Lung (tissue), 11 donors: ENCODE measurements at regions not wholly inside any gene's neighbourhood (a gene's known extent, or its start where the extent isn't known, plus 50 kb on each side); places are given as distances from the start of the nearest gene placed in this dataset.

Source experiments
- ATAC-seq: fragments of 200-7000 bp; cut with Tn5 transposase; one replicate; pipeline ENCODE4 v1.9.1; 2020; ENCODE audit warnings: moderate number of reproducible peaks; ENCODE audit not compliant: insufficient read depth, low FRiP score
- DNase-seq, 3 donors: peaks; one replicate each; pipeline ENCODE4 v3.0.0-alpha.2; 2013 to 2017
- H3K27ac ChIP-seq, 2 donors: one replicate each; pipeline ENCODE4 v1.5.1; 2013; ENCODE audit warnings: mild to moderate bottlenecking in 2 of 2, moderate library complexity in 2 of 2, control low read depth in 1 of 2, inconsistent platforms in 1 of 2, low read depth in 1 of 2, low read length in 1 of 2
- H3K27me3 ChIP-seq, 3 donors: one replicate each; pipeline ENCODE4 v1.5.1; 2013; ENCODE audit warnings: low read length in 2 of 3; ENCODE audit not compliant: control insufficient read depth in 3 of 3, insufficient read depth in 3 of 3
- H3K36me3 ChIP-seq, 4 donors: one replicate each; pipeline ENCODE4 v1.5.1; 2013; ENCODE audit warnings: low read length in 4 of 4, mild to moderate bottlenecking in 1 of 4, moderate library complexity in 1 of 4; ENCODE audit not compliant: control insufficient read depth in 4 of 4, insufficient read depth in 4 of 4
- H3K4me1 ChIP-seq, 5 donors: one replicate each; pipeline ENCODE4 v1.5.1; 2013; ENCODE audit warnings: low read length in 5 of 5, mild to moderate bottlenecking in 2 of 5, moderate library complexity in 1 of 5; ENCODE audit not compliant: control insufficient read depth in 5 of 5, insufficient read depth in 5 of 5
- H3K4me3 ChIP-seq: one replicate; pipeline ENCODE4 v1.5.1; 2013; ENCODE audit warnings: mild to moderate bottlenecking, control low read depth, moderate library complexity
- H3K9ac ChIP-seq, 2 donors: one replicate each; pipeline ENCODE4 v1.5.1; 2013; ENCODE audit warnings: low read length in 2 of 2, control low read depth in 1 of 2; ENCODE audit not compliant: insufficient read depth in 1 of 2
- H3K9me3 ChIP-seq, 4 donors: one replicate each; pipeline ENCODE4 v1.5.1; 2013; ENCODE audit warnings: low read length in 3 of 4, mild to moderate bottlenecking in 1 of 4, moderate library complexity in 1 of 4; ENCODE audit not compliant: control insufficient read depth in 4 of 4, insufficient read depth in 3 of 4
- WGBS, 2 donors: extraction: QIAGEN DNeasy Blood & Tissue Kit; methylation state at CpG; one replicate each; pipeline ENCODE4 v1.1.7; 2013; 5-methylcytosine and 5-hydroxymethylcytosine counted together
- TF ChIP-seq, protein P1 (sequence below): IDR thresholded peaks from 2 replicates; pipeline ENCODE4 v1.5.1; 2012; ENCODE audit warnings: mild to moderate bottlenecking; ENCODE audit errors: control extremely low read depth, extremely low read depth
- donor health status: control.
- donor health status: control.
- donor health status: Bipolar disorder and iron deficiency.
- donor health status: healthy.
- donor health status: DM: yes; HTN: yes; CAD: no.

DNA sequence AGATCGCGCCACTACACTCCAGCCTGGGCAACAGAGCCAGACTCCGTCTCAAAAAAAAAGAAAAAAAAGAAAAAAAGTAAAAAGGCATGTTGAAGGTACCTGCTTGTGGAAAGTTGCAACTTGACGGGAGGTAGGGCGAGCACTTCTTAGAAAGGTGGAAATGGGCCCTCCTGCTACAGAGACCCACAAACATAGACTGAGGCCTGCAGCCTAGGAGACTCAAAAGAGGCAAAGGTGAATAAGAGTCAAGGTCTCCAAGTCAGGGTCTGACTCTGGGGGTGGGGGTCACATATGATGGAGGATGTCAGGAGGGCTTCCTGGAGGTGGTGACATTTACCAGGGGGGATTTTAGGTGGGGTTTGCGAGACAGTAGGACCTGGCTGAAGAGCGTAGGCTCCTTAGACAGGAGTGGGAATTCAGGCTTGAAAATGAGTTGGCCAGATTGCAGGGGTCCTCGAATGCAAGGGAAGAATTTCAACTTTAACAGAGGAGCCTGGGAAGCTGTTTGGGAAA, 303.0 kb downstream of the SEC14L1 start:
- H3K4me3 ChIP-seq = no peak overlapping the region
- no peak for DNase-seq
- H3K9me3 ChIP-seq = no peaks in the 10 kb centered on the region
- H3K27me3 ChIP-seq = no peaks in the 10 kb centered on the region
- TF ChIP-seq, protein P1, sequence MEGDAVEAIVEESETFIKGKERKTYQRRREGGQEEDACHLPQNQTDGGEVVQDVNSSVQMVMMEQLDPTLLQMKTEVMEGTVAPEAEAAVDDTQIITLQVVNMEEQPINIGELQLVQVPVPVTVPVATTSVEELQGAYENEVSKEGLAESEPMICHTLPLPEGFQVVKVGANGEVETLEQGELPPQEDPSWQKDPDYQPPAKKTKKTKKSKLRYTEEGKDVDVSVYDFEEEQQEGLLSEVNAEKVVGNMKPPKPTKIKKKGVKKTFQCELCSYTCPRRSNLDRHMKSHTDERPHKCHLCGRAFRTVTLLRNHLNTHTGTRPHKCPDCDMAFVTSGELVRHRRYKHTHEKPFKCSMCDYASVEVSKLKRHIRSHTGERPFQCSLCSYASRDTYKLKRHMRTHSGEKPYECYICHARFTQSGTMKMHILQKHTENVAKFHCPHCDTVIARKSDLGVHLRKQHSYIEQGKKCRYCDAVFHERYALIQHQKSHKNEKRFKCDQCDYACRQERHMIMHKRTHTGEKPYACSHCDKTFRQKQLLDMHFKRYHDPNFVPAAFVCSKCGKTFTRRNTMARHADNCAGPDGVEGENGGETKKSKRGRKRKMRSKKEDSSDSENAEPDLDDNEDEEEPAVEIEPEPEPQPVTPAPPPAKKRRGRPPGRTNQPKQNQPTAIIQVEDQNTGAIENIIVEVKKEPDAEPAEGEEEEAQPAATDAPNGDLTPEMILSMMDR = no peak
- ATAC-seq = no peak
- peaks cover 0 to 3% (median 0%) of the 10 kb centered on the region in 4 donors for H3K36me3 ChIP-seq
- H3K9ac ChIP-seq = no peak overlapping the region
- WGBS, 2 donors = 92 to 93% methylated on average over 8 of the region's 8 CpGs
- peaks cover 3 to 90% (median 68%) of the 10 kb centered on the region in 5 donors for H3K4me1 ChIP-seq
- H3K27ac ChIP-seq = peak overlapping the region in 1 of 2 donors; percentile 65

DNA sequence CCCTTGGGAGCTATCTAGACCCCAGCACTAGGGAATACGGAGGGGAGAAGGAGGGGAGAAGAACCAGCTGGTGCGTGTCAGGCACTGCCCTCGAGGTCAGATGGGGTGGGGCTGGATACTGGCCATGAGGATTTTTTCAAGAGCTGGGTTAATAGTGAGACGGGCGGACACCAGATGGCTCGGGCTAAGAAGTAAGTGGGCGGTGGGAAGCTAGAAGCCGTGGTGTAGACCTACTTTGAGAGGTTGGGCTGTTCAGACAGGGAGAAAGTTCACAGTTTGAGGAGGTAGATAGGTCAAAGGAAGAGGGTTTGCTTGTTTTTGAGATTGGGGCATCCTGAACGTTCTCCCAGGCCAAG, 303.8 kb downstream of the SEC14L1 start:
- ATAC-seq (peak; percentile 7), DNase-seq (peak; percentile 93 to 95 (median 94))
- peak overlapping the region in 1 of 2 donors; percentile 65 for H3K27ac ChIP-seq
- WGBS, 2 donors = 23 to 31% methylated on average over 9 of the region's 9 CpGs
- H3K4me1 ChIP-seq = peaks cover 0 to 89% (median 64%) of the 10 kb centered on the region in 5 donors
- H3K9ac ChIP-seq = no peak overlapping the region
- TF ChIP-seq, protein P1 = no peak
- H3K4me3 ChIP-seq = no peak overlapping the region
- peaks cover 0 to 3% (median 0%) of the 10 kb centered on the region in 4 donors for H3K36me3 ChIP-seq
- no peaks in the 10 kb centered on the region for H3K27me3 ChIP-seq
- no peaks in the 10 kb centered on the region for H3K9me3 ChIP-seq

DNA sequence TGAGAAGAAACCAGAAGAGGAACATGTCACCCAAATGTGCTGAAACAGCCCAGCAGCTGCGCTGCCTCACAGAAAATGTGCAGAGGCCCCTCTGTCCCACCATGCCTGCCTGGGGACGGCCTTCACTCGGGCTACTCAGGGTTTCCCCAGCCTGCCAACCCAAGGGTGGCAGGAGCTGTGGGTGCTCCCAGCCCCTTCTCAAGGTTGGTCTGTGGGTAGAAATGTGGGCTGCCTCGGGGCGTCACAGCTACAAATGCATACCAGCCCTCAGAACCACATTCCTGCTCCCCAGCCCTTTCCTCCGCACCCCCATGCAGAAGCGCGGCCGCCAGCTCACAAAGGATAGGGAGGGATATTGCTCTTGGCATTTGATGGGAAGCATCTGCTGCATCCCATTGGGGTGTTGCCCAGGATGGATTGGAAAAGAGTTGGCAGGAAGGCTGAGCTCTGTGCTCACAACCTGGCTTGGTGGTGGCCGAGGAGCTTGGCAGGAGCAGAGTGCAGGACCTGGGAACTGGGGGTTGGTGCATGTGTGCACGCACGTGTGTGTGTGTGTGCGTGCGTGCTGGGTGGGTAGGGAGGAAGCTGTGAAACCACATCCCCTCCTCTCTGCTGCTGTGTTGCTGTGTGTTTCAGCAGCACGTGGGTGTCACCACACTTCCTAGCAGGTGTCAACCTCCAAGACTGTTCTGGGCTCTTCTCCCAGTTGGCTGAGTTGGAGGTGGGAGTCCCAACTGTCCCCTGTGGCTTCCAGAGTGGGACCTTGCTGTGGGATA, 304.4 kb downstream of the SEC14L1 start:
- no peaks in the 10 kb centered on the region for H3K9me3 ChIP-seq
- H3K4me1 ChIP-seq = peaks cover 0 to 89% (median 63%) of the 10 kb centered on the region in 5 donors
- DNase-seq = peak; percentile 86 to 89 (median 89)
- no peak overlapping the region for H3K9ac ChIP-seq
- 9 to 34% methylated on average over 14 to 15 of the region's 15 CpGs for WGBS, 2 donors
- H3K36me3 ChIP-seq = peaks cover 0 to 3% (median 0%) of the 10 kb centered on the region in 4 donors
- TF ChIP-seq, protein P1 = no peak
- no peaks in the 10 kb centered on the region for H3K27me3 ChIP-seq
- peak; percentile 36 for ATAC-seq
- H3K4me3 ChIP-seq = no peak overlapping the region
- H3K27ac ChIP-seq = peak overlapping the region in 1 of 2 donors; percentile 65
